PFSK-1 (cell line): ENCODE measurements at regions not wholly inside any gene's neighbourhood (a gene's known extent, or its start where the extent isn't known, plus 50 kb on each side); places are given as distances from the start of the nearest gene placed in this dataset.

Source experiments
- SIN3A ChIP-seq: IDR thresholded peaks from 2 replicates; pipeline ENCODE4 v1.6.1; 2012; ENCODE audit warnings: mild to moderate bottlenecking, low read length, moderate library complexity, borderline replicate concordance; ENCODE audit not compliant: insufficient read depth
- TAF1 ChIP-seq: IDR thresholded peaks from 2 replicates; pipeline ENCODE4 v1.6.1; 2012; ENCODE audit warnings: low read length, control low read depth, borderline replicate concordance; ENCODE audit not compliant: insufficient read depth

DNA sequence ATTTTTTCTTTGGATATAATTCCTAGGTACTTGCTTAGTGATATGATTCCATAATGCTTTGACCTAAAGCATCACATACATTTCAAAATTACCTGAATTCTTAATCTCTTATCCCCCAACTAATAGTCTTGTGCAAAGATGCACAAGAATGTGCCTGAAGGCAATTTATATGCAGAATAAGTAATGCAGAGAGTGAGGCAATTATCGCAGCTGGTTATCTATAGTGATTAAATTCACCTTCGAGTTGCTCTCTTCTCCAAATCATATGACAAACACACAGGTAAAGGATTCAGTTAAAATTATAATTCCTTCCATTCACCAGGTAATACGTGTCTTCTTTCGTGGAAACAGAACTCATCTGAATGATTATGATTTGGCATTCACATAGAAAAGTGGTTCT lies 717.3 kb downstream of the MRPL39 start:
- TF ChIP-seq TAF1 (no peak), SIN3A (no peak)
